ENCODE measurements at regions not wholly inside any gene's neighbourhood (a gene's known extent, or its start where the extent isn't known, plus 50 kb on each side); places are given as distances from the start of the nearest gene placed in this dataset.

- Histone ChIP-seq H3K4me1 (ENCODE audit: control insufficient read depth, insufficient read depth, low read length) (no peaks in the 10 kb centered on the region), H3K4me3 (ENCODE audit: low read depth, low read length) (no peak overlapping the region), H3K9me3 (ENCODE audit: control insufficient read depth, insufficient read depth, low read depth, low read length) (no peaks in the 10 kb centered on the region), H3K36me3 (ENCODE audit: control insufficient read depth in 2 of 2, insufficient read depth in 1 of 2, low read length in 2 of 2) (no peaks in the 10 kb centered on the region), H3K27ac (ENCODE audit: extremely low read depth, low read depth, low read length) (no peak overlapping the region)
- ChIA-PET CTCF (no interaction called here), POLR2A (no interaction called here)
- no peak for TF ChIP-seq ZNF560 (tag by site-specific recombination; IDR thresholded peaks at IDR 0.05; ENCODE audit: borderline replicate concordance)
- TF ChIP-seq ZNF692 (tag by site-specific recombination; IDR thresholded peaks at IDR 0.05) = no peak
- no peak for TF ChIP-seq ZNF18 (tag by site-specific recombination; IDR thresholded peaks at IDR 0.05)
- TF ChIP-seq KLF8 (tag by site-specific recombination; IDR thresholded peaks at IDR 0.05) = no peak
- no peak for TF ChIP-seq ZNF544 (tag by site-specific recombination; IDR thresholded peaks at IDR 0.05)
- TF ChIP-seq GLIS1 (tag by site-specific recombination; IDR thresholded peaks at IDR 0.05) = no peak
Observed at GRCh38 chr21:23638131-23638695, 1969.1 kb downstream of the MRPL39 start.

- no peak for TF ChIP-seq GLIS2 (tag by site-specific recombination; IDR thresholded peaks at IDR 0.05)
- no peak for TF ChIP-seq ZNF610 (tag by site-specific recombination; IDR thresholded peaks at IDR 0.05; ENCODE audit: borderline replicate concordance)
- TF ChIP-seq ZNF677 (tag by site-specific recombination; IDR thresholded peaks at IDR 0.05) = no peak
- TF ChIP-seq GLI4 (tag by site-specific recombination; IDR thresholded peaks at IDR 0.05) = no peak
- no peak for TF ChIP-seq ZNF488 (tag by site-specific recombination; IDR thresholded peaks at IDR 0.05)
- TF ChIP-seq ZFP69B (tag by site-specific recombination; IDR thresholded peaks at IDR 0.05) = no peak
- ChIA-PET POLR2A (no interaction called here), CTCF (no interaction called here)
- Histone ChIP-seq H3K27ac (ENCODE audit: extremely low read depth, low read depth, low read length) (no peak overlapping the region), H3K4me3 (ENCODE audit: low read depth, low read length) (no peak overlapping the region), H3K4me1 (ENCODE audit: control insufficient read depth, insufficient read depth, low read length) (no peaks in the 10 kb centered on the region), H3K36me3 (ENCODE audit: control insufficient read depth in 2 of 2, insufficient read depth in 1 of 2, low read length in 2 of 2) (no peaks in the 10 kb centered on the region), H3K9me3 (ENCODE audit: control insufficient read depth, insufficient read depth, low read depth, low read length) (no peaks in the 10 kb centered on the region)
Observed at GRCh38 chr21:23633447-23633940, 1973.8 kb downstream of the MRPL39 start.

GRCh38 chr21:23624281-23624680 lies 1983.0 kb downstream of the MRPL39 start:
- Histone ChIP-seq H3K4me1 (ENCODE audit: control insufficient read depth, insufficient read depth, low read length) (no peaks in the 10 kb centered on the region), H3K27ac (ENCODE audit: extremely low read depth, low read depth, low read length) (no peak overlapping the region), H3K4me3 (ENCODE audit: low read depth, low read length) (no peak overlapping the region), H3K36me3 (ENCODE audit: control insufficient read depth in 2 of 2, insufficient read depth in 1 of 2, low read length in 2 of 2) (no peaks in the 10 kb centered on the region), H3K9me3 (ENCODE audit: control insufficient read depth, insufficient read depth, low read depth, low read length) (no peaks in the 10 kb centered on the region)
- POLR2A ChIA-PET = no interaction called here
- CTCF ChIA-PET = no interaction called here
- TF ChIP-seq ZNF664 (tag by site-specific recombination; IDR thresholded peaks at IDR 0.05) (no peak), ZNF202 (tag by site-specific recombination; IDR thresholded peaks at IDR 0.05; ENCODE audit: borderline replicate concordance) (no peak), ZNF266 (tag by site-specific recombination; IDR thresholded peaks at IDR 0.05; ENCODE audit: low read depth) (no peak), ZIC2 (tag by site-specific recombination; IDR thresholded peaks at IDR 0.05) (no peak), ZNF692 (tag by site-specific recombination; IDR thresholded peaks at IDR 0.05) (no peak), ZNF514 (tag by site-specific recombination; IDR thresholded peaks at IDR 0.05) (no peak), ATF2 (tag by site-specific recombination; IDR thresholded peaks at IDR 0.05; ENCODE audit: low read depth) (no peak), TCF7L2 (IDR thresholded peaks at IDR 0.05; ENCODE audit: borderline replicate concordance, low read depth, low read length) (no peak), ZNF596 (tag by site-specific recombination; IDR thresholded peaks at IDR 0.05) (no peak), ZBTB48 (tag by site-specific recombination; IDR thresholded peaks at IDR 0.05) (no peak), SP3 (tag by site-specific recombination; IDR thresholded peaks at IDR 0.05) (no peak), ZNF48 (tag by site-specific recombination; IDR thresholded peaks at IDR 0.05) (no peak), ZNF239 (tag by site-specific recombination; IDR thresholded peaks at IDR 0.05) (no peak), KLF16 (tag by site-specific recombination; IDR thresholded peaks at IDR 0.05) (no peak), ZNF558 (tag by site-specific recombination; IDR thresholded peaks at IDR 0.05) (no peak), ZBTB20 (tag by site-specific recombination; IDR thresholded peaks at IDR 0.05) (no peak)

All from HEK293 (cell line).